ENCODE measurements at regions not wholly inside any gene's neighbourhood (a gene's known extent, or its start where the extent isn't known, plus 50 kb on each side); places are given as distances from the start of the nearest gene placed in this dataset.
A peak's percentile ranks its signal among the peaks of the same experiment; 100 is the strongest.

- Histone ChIP-seq H3K36me3 (ENCODE audit: control insufficient read depth in 2 of 3, insufficient read depth in 3 of 3, low read length in 3 of 3) (no peaks in the 10 kb centered on the region), H3K9ac (ENCODE audit: low read length in 3 of 3) (no peak overlapping the region), H3K4me3 (ENCODE audit: low read length in 3 of 3) (no peak overlapping the region), H3K4me1 (ENCODE audit: control insufficient read depth in 2 of 3, insufficient read depth in 2 of 3, low read depth in 1 of 3, low read length in 3 of 3) (no peaks in the 10 kb centered on the region), H3K27ac (ENCODE audit: low read depth in 2 of 2, low read length in 2 of 2) (no peak overlapping the region), H3K27me3 (ENCODE audit: control insufficient read depth, insufficient read depth, low read length) (no peaks in the 10 kb centered on the region), H3K9me3 (ENCODE audit: control insufficient read depth in 2 of 3, insufficient read depth in 1 of 3, low read length in 3 of 3) (no peaks in the 10 kb centered on the region)
- DNase-seq (no peak), FAIRE-seq (no peak)
- intact Hi-C loops (cut with DNase I) = no loop called here
- no peak for TF ChIP-seq CTCF (IDR thresholded peaks at IDR 0.05; ENCODE audit: borderline replicate concordance, extremely low read depth, insufficient read depth)
Measured at GRCh38 chr4:28886934-28887333, 1833.2 kb upstream of the PCDH7 start.

GRCh38 chr4:28890949-28891775 lies 1829.0 kb upstream of the PCDH7 start:
- Histone ChIP-seq H3K36me3 (ENCODE audit: control insufficient read depth in 2 of 3, insufficient read depth in 3 of 3, low read length in 3 of 3) (no peaks in the 10 kb centered on the region), H3K27me3 (ENCODE audit: control insufficient read depth, insufficient read depth, low read length) (no peaks in the 10 kb centered on the region), H3K27ac (ENCODE audit: low read depth in 2 of 2, low read length in 2 of 2) (no peak overlapping the region), H3K9ac (ENCODE audit: low read length in 3 of 3) (no peak overlapping the region), H3K4me3 (ENCODE audit: low read length in 3 of 3) (no peak overlapping the region), H3K4me1 (ENCODE audit: control insufficient read depth in 2 of 3, insufficient read depth in 2 of 3, low read depth in 1 of 3, low read length in 3 of 3) (no peaks in the 10 kb centered on the region), H3K9me3 (ENCODE audit: control insufficient read depth in 2 of 3, insufficient read depth in 1 of 3, low read length in 3 of 3) (peaks cover 0 to 5% (median 0%) of the 10 kb centered on the region in 3 donors)
- no peak for TF ChIP-seq CTCF (IDR thresholded peaks at IDR 0.05; ENCODE audit: borderline replicate concordance, extremely low read depth, insufficient read depth)
- intact Hi-C loops (cut with DNase I) = no loop called here
- FAIRE-seq (no peak), DNase-seq (peak in 2 of 5 donors; percentile 28 to 55)

GRCh38 chr4:28913466-28913865 lies 1806.7 kb upstream of the PCDH7 start:
- Histone ChIP-seq H3K27me3 (ENCODE audit: control insufficient read depth, insufficient read depth, low read length) (no peaks in the 10 kb centered on the region), H3K27ac (ENCODE audit: low read depth in 2 of 2, low read length in 2 of 2) (no peak overlapping the region), H3K4me1 (ENCODE audit: control insufficient read depth in 2 of 3, insufficient read depth in 2 of 3, low read depth in 1 of 3, low read length in 3 of 3) (no peaks in the 10 kb centered on the region), H3K9me3 (ENCODE audit: control insufficient read depth in 2 of 3, insufficient read depth in 1 of 3, low read length in 3 of 3) (no peaks in the 10 kb centered on the region), H3K4me3 (ENCODE audit: low read length in 3 of 3) (no peak overlapping the region), H3K36me3 (ENCODE audit: control insufficient read depth in 2 of 3, insufficient read depth in 3 of 3, low read length in 3 of 3) (no peaks in the 10 kb centered on the region), H3K9ac (ENCODE audit: low read length in 3 of 3) (no peak overlapping the region)
- intact Hi-C loops (cut with DNase I) = no loop called here
- no peak for TF ChIP-seq CTCF (IDR thresholded peaks at IDR 0.05; ENCODE audit: borderline replicate concordance, extremely low read depth, insufficient read depth)
- FAIRE-seq (no peak), DNase-seq (no peak)
